NB4 (cell line): ENCODE measurements at regions not wholly inside any gene's neighbourhood (a gene's known extent, or its start where the extent isn't known, plus 50 kb on each side); places are given as distances from the start of the nearest gene placed in this dataset.

Source experiments
- CTCF ChIP-seq: IDR thresholded peaks from one replicate; pipeline ENCODE4 v1.5.1; 2012; ENCODE audit warnings: low read depth, low read length
- MAX ChIP-seq: IDR thresholded peaks from 2 replicates; pipeline ENCODE4 v1.6.1; 2011; ENCODE audit warnings: low read depth, low read length
- MYC ChIP-seq: IDR thresholded peaks from 2 replicates; pipeline ENCODE4 v1.6.1; 2011; ENCODE audit warnings: low read depth, low read length
- POLR2A ChIP-seq: IDR thresholded peaks from 2 replicates; pipeline ENCODE4 v1.6.1; 2011; ENCODE audit warnings: mild to moderate bottlenecking; ENCODE audit not compliant: insufficient read length; ENCODE audit errors: extremely low read depth

- TF ChIP-seq CTCF (no peak), MAX (no peak), POLR2A (no peak), MYC (no peak)
Observed at GRCh38 chr4:159829184-159829583, 726.3 kb downstream of the RAPGEF2 start.
